IMR-90 (cell line): ENCODE measurements at regions not wholly inside any gene's neighbourhood (a gene's known extent, or its start where the extent isn't known, plus 50 kb on each side); places are given as distances from the start of the nearest gene placed in this dataset.

ENCODE experiments used
- ATAC-seq: fragments of 200-7000 bp; cut with Tn5 transposase; 2 replicates; pipeline ENCODE4 v1.9.1; 2020; ENCODE audit warnings: low read depth, mild to moderate bottlenecking, moderate library complexity
- BruUV-seq: library from RNA; stranded (reverse); fragments of 400-500 nt; replicated peaks from 2 replicates; lab custom pipeline; 2021; lab: Mats Ljungman, UMichigan
- CTCF ChIA-PET: fragments of 300-600 bp; formaldehyde crosslinking; extraction: SDS; loops from one replicate; lab custom pipeline; 2021; ENCODE audit warnings: antibody characterized with exemption; lab: Yijun Ruan, JAX
- POLR2A ChIA-PET: fragments of 300-600 bp; sonication (Branson Sonifier 250); formaldehyde crosslinking; loops from one replicate; lab custom pipeline; 2022; ENCODE audit warnings: antibody characterized with exemption; ENCODE audit not compliant: unreplicated experiment; lab: Charles Lee
- DNase-seq: peaks from one replicate; pipeline ENCODE4 v3.0.0; 2013
- H2AFZ ChIP-seq: replicated peaks from 2 replicates; pipeline ENCODE3; 2013; ENCODE audit warnings: low read length, mild to moderate bottlenecking; ENCODE audit not compliant: poor library complexity
- H2AK5ac ChIP-seq: 2 replicates; pipeline ENCODE4 v1.6.1; 2013; ENCODE audit warnings: low read depth, low read length, inconsistent platforms
- H2AK9ac ChIP-seq: replicated peaks from 2 replicates; pipeline ENCODE3; 2013; ENCODE audit warnings: mild to moderate bottlenecking, low read depth, low read length, moderate library complexity; ENCODE audit not compliant: poor library complexity
- H2BK120ac ChIP-seq: 2 replicates; pipeline ENCODE4 v1.6.1; 2013; ENCODE audit warnings: low read depth, low read length, inconsistent platforms
- H2BK15ac ChIP-seq: 3 replicates; pipeline ENCODE4 v1.6.1; 2013; ENCODE audit warnings: low read depth, low read length, inconsistent platforms
- H2BK20ac ChIP-seq: 2 replicates; pipeline ENCODE4 v1.6.1; 2013; ENCODE audit warnings: low read depth, mild to moderate bottlenecking, inconsistent platforms, low read length, moderate library complexity
- H2BK5ac ChIP-seq: 2 replicates; pipeline ENCODE4 v1.6.1; 2013; ENCODE audit warnings: mild to moderate bottlenecking, low read depth, low read length, inconsistent platforms; ENCODE audit not compliant: poor library complexity, severe bottlenecking
- H3K14ac ChIP-seq: replicated peaks from 2 replicates; pipeline ENCODE4 v1.6.1; 2013; ENCODE audit warnings: low read depth, low read length, inconsistent platforms
- H3K18ac ChIP-seq: 2 replicates; pipeline ENCODE4 v1.6.1; 2013; ENCODE audit warnings: low read depth, low read length, control low read depth
- H3K23ac ChIP-seq: 2 replicates; pipeline ENCODE4 v1.6.1; 2013; ENCODE audit warnings: low read depth, low read length, inconsistent platforms
- H3K27ac ChIP-seq: 2 replicates; pipeline ENCODE4 v1.5.1; 2013; ENCODE audit warnings: mild to moderate bottlenecking, control low read depth, low read length; ENCODE audit not compliant: insufficient read depth
- H3K27me3 ChIP-seq: 2 replicates; pipeline ENCODE4 v1.6.1; 2013; ENCODE audit warnings: low read length; ENCODE audit not compliant: control insufficient read depth, insufficient read depth
- H3K36me3 ChIP-seq: 2 replicates; pipeline ENCODE4 v1.6.1; 2013; ENCODE audit warnings: low read length, mixed read lengths; ENCODE audit not compliant: control insufficient read depth, insufficient read depth
- H3K4ac ChIP-seq: 2 replicates; pipeline ENCODE4 v1.6.1; 2013; ENCODE audit warnings: low read depth, low read length, inconsistent platforms
- H3K4me1 ChIP-seq: 2 replicates; pipeline ENCODE4 v1.6.1; 2013; ENCODE audit warnings: low read length, mixed read lengths; ENCODE audit not compliant: control insufficient read depth, insufficient read depth
- H3K4me2 ChIP-seq: 2 replicates; pipeline ENCODE4 v1.6.1; 2013; ENCODE audit warnings: low read depth, mild to moderate bottlenecking, control low read depth, low read length, moderate library complexity
- H3K4me3 ChIP-seq: 2 replicates; pipeline ENCODE4 v1.5.1; 2013; ENCODE audit warnings: low read depth, mild to moderate bottlenecking, control low read depth, low read length, moderate library complexity; ENCODE audit not compliant: insufficient read depth
- H3K56ac ChIP-seq: 2 replicates; pipeline ENCODE4 v1.6.1; 2013; ENCODE audit warnings: low read length, inconsistent platforms; ENCODE audit not compliant: insufficient read depth; ENCODE audit errors: extremely low read depth
- H3K79me1 ChIP-seq, 2 experiments: 2 replicates each; pipeline ENCODE4 v1.6.1; 2013; ENCODE audit warnings: low read length in 2 of 2, inconsistent platforms in 1 of 2, low read depth in 1 of 2
- H3K9ac ChIP-seq: 2 replicates; pipeline ENCODE4 v1.6.1; 2013; ENCODE audit warnings: low read depth, low read length, control low read depth
- H3K9me1 ChIP-seq: 2 replicates; pipeline ENCODE4 v1.6.1; 2013; ENCODE audit warnings: low read length, inconsistent platforms; ENCODE audit not compliant: insufficient read depth
- H3K9me3 ChIP-seq: 2 replicates; pipeline ENCODE4 v1.6.1; 2013; ENCODE audit warnings: low read length; ENCODE audit not compliant: control insufficient read depth, insufficient read depth
- H4K20me1 ChIP-seq: 2 replicates; pipeline ENCODE4 v1.6.1; 2013; ENCODE audit warnings: low read length, inconsistent platforms; ENCODE audit not compliant: insufficient read depth
- H4K5ac ChIP-seq: 2 replicates; pipeline ENCODE4 v1.6.1; 2013; ENCODE audit warnings: mild to moderate bottlenecking, low read depth, low read length, control low read depth
- H4K8ac ChIP-seq, 2 experiments: 2 replicates each; pipeline ENCODE4 v1.6.1; 2013; ENCODE audit warnings: low read depth in 2 of 2, low read length in 2 of 2, control low read depth in 1 of 2, inconsistent platforms in 1 of 2
- H4K91ac ChIP-seq: 2 replicates; pipeline ENCODE4 v1.6.1; 2013; ENCODE audit warnings: low read depth, low read length, inconsistent platforms; ENCODE audit not compliant: insufficient read depth
- BHLHE40 ChIP-seq: fragments of 150-350 bp; IDR thresholded peaks from 2 replicates; pipeline ENCODE4 v1.6.1; 2016; ENCODE audit warnings: mild to moderate bottlenecking, low read depth, low read length
- ELK1 ChIP-seq: fragments of 150-350 bp; IDR thresholded peaks from 2 replicates; pipeline ENCODE4 v1.6.1; 2016; ENCODE audit warnings: low read depth, mild to moderate bottlenecking, low read length, moderate library complexity, borderline replicate concordance
- FOS ChIP-seq: fragments of 150-350 bp; IDR thresholded peaks from 2 replicates; pipeline ENCODE4 v1.6.1; 2016; ENCODE audit warnings: low read depth, low read length
- MAFK ChIP-seq: IDR thresholded peaks from 2 replicates; pipeline ENCODE4 v1.6.1; 2012; ENCODE audit warnings: low read depth, low read length, improper control_type of control experiment
- MAZ ChIP-seq: IDR thresholded peaks from 2 replicates; pipeline ENCODE4 v1.6.1; 2012; ENCODE audit warnings: low read depth, mild to moderate bottlenecking, low read length, improper control_type of control experiment, moderate library complexity, borderline replicate concordance
- NFE2L2 ChIP-seq: fragments of 150-350 bp; IDR thresholded peaks from 2 replicates; pipeline ENCODE4 v1.6.1; 2016; ENCODE audit warnings: low read depth, mild to moderate bottlenecking, low read length
- POLR2A ChIP-seq: IDR thresholded peaks from 2 replicates; pipeline ENCODE4 v1.6.1; 2012; ENCODE audit warnings: mild to moderate bottlenecking, low read depth, low read length
- WGBS, 2 experiments: methylation state at CpG; one replicate each; pipeline versions ENCODE4 v1.1.5 to v1.1.7; 2013; ENCODE audit warnings: missing lambda C conversion rate in 2 of 2; ENCODE audit not compliant: insufficient read length in 1 of 2; ENCODE audit errors: extremely low coverage in 2 of 2; 5-methylcytosine and 5-hydroxymethylcytosine counted together
- dilution Hi-C: fragments of 300-500 bp; cut with HindIII; formaldehyde crosslinking; loops from one replicate; pipeline ENCODE4 v1.14.3; 2018; ENCODE audit warnings: low sequenced_read_pairs; ENCODE audit not compliant: unreplicated experiment
- in situ Hi-C: fragments of 300-500 bp; cut with MboI; formaldehyde crosslinking; loops from 3 replicates; pipeline ENCODE4 v1.14.3; 2019; ENCODE audit warnings: low sequenced_read_pairs, inconsistent platforms, mixed read lengths
- intact Hi-C: fragments of 100-400 bp; cut with micrococcal nuclease; formaldehyde crosslinking; loops from 2 replicates; pipeline ENCODE4 v1.10.0; 2022

GRCh38 chr20:48197066-48197465 is 411.8 kb upstream of the SULF2 start:
- no peak overlapping the region for H2BK120ac ChIP-seq
- no peak overlapping the region for H3K4me2 ChIP-seq
- no peak overlapping the region for H2AFZ ChIP-seq
- in situ Hi-C loops (no loop called here), intact Hi-C loops (no loop called here), dilution Hi-C loops (no loop called here)
- no peak overlapping the region for H3K9ac ChIP-seq
- no peaks in the 10 kb centered on the region for H3K79me1 ChIP-seq
- no peak overlapping the region for H3K14ac ChIP-seq
- ChIA-PET POLR2A (no interaction called here), CTCF (no interaction called here)
- H2BK5ac ChIP-seq: no peak overlapping the region
- no peak overlapping the region for H3K56ac ChIP-seq
- DNase-seq (no peak), ATAC-seq (no peak)
- H3K9me3 ChIP-seq: no peaks in the 10 kb centered on the region
- no peak overlapping the region for H2AK9ac ChIP-seq
- no peak overlapping the region for H3K27ac ChIP-seq
- no peaks in the 10 kb centered on the region for H3K4me1 ChIP-seq
- no peak overlapping the region for H4K91ac ChIP-seq
- peaks cover 2% of the 10 kb centered on the region; the same call in 1 of the 2 replicates for H3K27me3 ChIP-seq
- H3K36me3 ChIP-seq: no peaks in the 10 kb centered on the region
- H3K23ac ChIP-seq: no peak overlapping the region
- no peak overlapping the region for H2AK5ac ChIP-seq
- H3K9me1 ChIP-seq: no peaks in the 10 kb centered on the region
- H4K8ac ChIP-seq: no peak overlapping the region
- no peak overlapping the region for H4K5ac ChIP-seq
- H3K4me3 ChIP-seq: no peak overlapping the region
- H2BK15ac ChIP-seq: no peak overlapping the region
- TF ChIP-seq MAFK (no peak), ELK1 (no peak), FOS (no peak), MAZ (no peak), BHLHE40 (no peak), POLR2A (no peak), NFE2L2 (no peak)
- BruUV-seq: no TSS peak
- H2BK20ac ChIP-seq: no peak overlapping the region
- H3K4ac ChIP-seq: no peak overlapping the region
- WGBS, 2 experiments: 31% methylated on average over 4 of the region's 14 CpGs; no CpG with 5 or more reads in 1 of the 2 experiments
- no peaks in the 10 kb centered on the region for H4K20me1 ChIP-seq
- no peak overlapping the region for H3K18ac ChIP-seq
